Astrocyte (in vitro differentiated cells and primary cell): ENCODE measurements at regions not wholly inside any gene's neighbourhood (a gene's known extent, or its start where the extent isn't known, plus 50 kb on each side); places are given as distances from the start of the nearest gene placed in this dataset.

Experiments
- DNase-seq: peaks from one replicate; pipeline ENCODE4 v3.0.0-alpha.2; 2010; ENCODE audit warnings: low read depth
- FAIRE-seq: peaks from 2 replicates; lab custom pipeline; 2011; peaks lifted over from hg19 to GRCh38; lab: Jason Lieb, UNC
- H2AFZ ChIP-seq: 2 replicates; pipeline ENCODE4 v1.6.0; 2012; ENCODE audit warnings: low read depth, low read length, inconsistent platforms
- H3K27ac ChIP-seq: 2 replicates; pipeline ENCODE4 v1.5.1; 2011; ENCODE audit warnings: low read depth, low read length, inconsistent platforms
- H3K27me3 ChIP-seq: 2 replicates; pipeline ENCODE4 v1.6.0; 2011; ENCODE audit warnings: low read length, inconsistent platforms; ENCODE audit not compliant: insufficient read depth
- H3K36me3 ChIP-seq: 2 replicates; pipeline ENCODE4 v1.5.1; 2011; ENCODE audit warnings: low read length, inconsistent platforms; ENCODE audit not compliant: insufficient read depth
- H3K4me1 ChIP-seq: 2 replicates; pipeline ENCODE4 v1.5.1; 2011; ENCODE audit warnings: low read length, inconsistent platforms; ENCODE audit not compliant: insufficient read depth
- H3K4me2 ChIP-seq: 2 replicates; pipeline ENCODE4 v1.6.0; 2012; ENCODE audit warnings: low read length, inconsistent platforms
- H3K4me3 ChIP-seq: 2 replicates; pipeline ENCODE4 v1.5.1; 2011; ENCODE audit warnings: low read depth, mild to moderate bottlenecking, low read length, inconsistent platforms; ENCODE audit not compliant: insufficient read depth
- H3K79me2 ChIP-seq: 2 replicates; pipeline ENCODE4 v1.6.0; 2012; ENCODE audit warnings: mild to moderate bottlenecking, low read length, inconsistent platforms; ENCODE audit not compliant: insufficient read depth
- H3K9ac ChIP-seq: 2 replicates; pipeline ENCODE4 v1.6.0; 2012; ENCODE audit warnings: mild to moderate bottlenecking, low read length, inconsistent platforms
- H3K9me3 ChIP-seq: 2 replicates; pipeline ENCODE4 v1.5.1; 2012; ENCODE audit warnings: low read depth, mild to moderate bottlenecking, low read length, inconsistent platforms; ENCODE audit not compliant: insufficient read depth
- H4K20me1 ChIP-seq: 2 replicates; pipeline ENCODE4 v1.6.0; 2012; ENCODE audit warnings: low read length, inconsistent platforms; ENCODE audit not compliant: insufficient read depth
- H3K27ac Mint-ChIP-seq: one replicate; pipeline ENCODE4 v1.8.0; 2021; ENCODE audit warnings: mild to moderate bottlenecking, mixed read lengths; ENCODE audit not compliant: unreplicated experiment
- H3K27me3 Mint-ChIP-seq: one replicate; pipeline ENCODE4 v1.8.0; 2021; ENCODE audit warnings: low read depth, mixed read lengths; ENCODE audit not compliant: unreplicated experiment
- H3K36me3 Mint-ChIP-seq: one replicate; pipeline ENCODE4 v1.8.0; 2021; ENCODE audit warnings: low read depth, mixed read lengths; ENCODE audit not compliant: unreplicated experiment
- H3K4me1 Mint-ChIP-seq: one replicate; pipeline ENCODE4 v1.8.0; 2021; ENCODE audit warnings: low read depth, mixed read lengths; ENCODE audit not compliant: unreplicated experiment
- H3K4me3 Mint-ChIP-seq: one replicate; pipeline ENCODE4 v1.8.0; 2021; ENCODE audit warnings: mild to moderate bottlenecking, moderate library complexity, mixed read lengths; ENCODE audit not compliant: unreplicated experiment
- H3K9me3 Mint-ChIP-seq: one replicate; pipeline ENCODE4 v1.8.0; 2021; ENCODE audit warnings: mild to moderate bottlenecking, mixed read lengths; ENCODE audit not compliant: unreplicated experiment
- EZH2 ChIP-seq: IDR thresholded peaks from 2 replicates; pipeline ENCODE4 v1.6.1; 2012; ENCODE audit warnings: mild to moderate bottlenecking, low read length, inconsistent platforms; ENCODE audit not compliant: insufficient read depth
- TF ChIP-seq, protein P1 (sequence below): IDR thresholded peaks from 2 replicates; pipeline ENCODE4 v1.5.1; 2011; ENCODE audit warnings: low read depth, mild to moderate bottlenecking, inconsistent platforms, low read length, moderate library complexity; ENCODE audit not compliant: insufficient read depth

DNA sequence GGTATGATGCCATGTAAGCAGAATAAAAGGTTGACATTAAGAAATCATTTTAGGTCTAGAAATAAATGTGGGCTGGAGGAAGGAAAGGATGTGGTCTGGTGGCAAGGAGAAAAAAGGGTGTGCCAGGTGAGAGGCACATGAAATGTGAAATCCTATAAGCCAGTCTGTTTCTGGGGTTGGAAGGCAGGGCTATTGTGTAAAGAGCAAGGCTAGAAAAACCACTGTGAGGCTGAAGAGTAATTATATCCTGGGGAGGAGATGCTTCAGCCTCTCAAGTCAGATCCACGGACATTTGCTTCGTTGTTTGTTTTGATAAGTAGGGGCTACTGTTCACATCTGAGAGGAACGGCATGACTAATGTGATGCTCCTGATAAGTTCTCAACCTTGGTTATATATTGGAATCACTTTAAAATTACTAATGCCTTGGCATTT, 77.5 kb upstream of the CTSC start:
- Histone ChIP-seq H3K4me3 (no peak overlapping the region), H4K20me1 (no peaks in the 10 kb centered on the region), H3K27ac (no peak overlapping the region), H3K36me3 (no peaks in the 10 kb centered on the region), H3K4me2 (peak overlapping the region; percentile 31), H3K27me3 (peaks cover 2% of the 10 kb centered on the region), H3K9ac (no peak overlapping the region), H3K4me1 (peaks cover 14% of the 10 kb centered on the region), H3K9me3 (no peaks in the 10 kb centered on the region), H2AFZ (no peak overlapping the region), H3K79me2 (no peaks in the 10 kb centered on the region)
- H3K4me3 Mint-ChIP-seq = no peak overlapping the region
- no peaks in the 10 kb centered on the region for H3K27me3 Mint-ChIP-seq
- DNase-seq (peak; percentile 64), FAIRE-seq (no peak)
- TF ChIP-seq EZH2 = no peak
- TF ChIP-seq, protein P1, sequence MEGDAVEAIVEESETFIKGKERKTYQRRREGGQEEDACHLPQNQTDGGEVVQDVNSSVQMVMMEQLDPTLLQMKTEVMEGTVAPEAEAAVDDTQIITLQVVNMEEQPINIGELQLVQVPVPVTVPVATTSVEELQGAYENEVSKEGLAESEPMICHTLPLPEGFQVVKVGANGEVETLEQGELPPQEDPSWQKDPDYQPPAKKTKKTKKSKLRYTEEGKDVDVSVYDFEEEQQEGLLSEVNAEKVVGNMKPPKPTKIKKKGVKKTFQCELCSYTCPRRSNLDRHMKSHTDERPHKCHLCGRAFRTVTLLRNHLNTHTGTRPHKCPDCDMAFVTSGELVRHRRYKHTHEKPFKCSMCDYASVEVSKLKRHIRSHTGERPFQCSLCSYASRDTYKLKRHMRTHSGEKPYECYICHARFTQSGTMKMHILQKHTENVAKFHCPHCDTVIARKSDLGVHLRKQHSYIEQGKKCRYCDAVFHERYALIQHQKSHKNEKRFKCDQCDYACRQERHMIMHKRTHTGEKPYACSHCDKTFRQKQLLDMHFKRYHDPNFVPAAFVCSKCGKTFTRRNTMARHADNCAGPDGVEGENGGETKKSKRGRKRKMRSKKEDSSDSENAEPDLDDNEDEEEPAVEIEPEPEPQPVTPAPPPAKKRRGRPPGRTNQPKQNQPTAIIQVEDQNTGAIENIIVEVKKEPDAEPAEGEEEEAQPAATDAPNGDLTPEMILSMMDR = no peak
- no peaks in the 10 kb centered on the region for H3K36me3 Mint-ChIP-seq
- H3K4me1 Mint-ChIP-seq = peaks cover 25% of the 10 kb centered on the region
- H3K27ac Mint-ChIP-seq = peak overlapping the region; percentile 21
- peaks cover 4% of the 10 kb centered on the region for H3K9me3 Mint-ChIP-seq

DNA sequence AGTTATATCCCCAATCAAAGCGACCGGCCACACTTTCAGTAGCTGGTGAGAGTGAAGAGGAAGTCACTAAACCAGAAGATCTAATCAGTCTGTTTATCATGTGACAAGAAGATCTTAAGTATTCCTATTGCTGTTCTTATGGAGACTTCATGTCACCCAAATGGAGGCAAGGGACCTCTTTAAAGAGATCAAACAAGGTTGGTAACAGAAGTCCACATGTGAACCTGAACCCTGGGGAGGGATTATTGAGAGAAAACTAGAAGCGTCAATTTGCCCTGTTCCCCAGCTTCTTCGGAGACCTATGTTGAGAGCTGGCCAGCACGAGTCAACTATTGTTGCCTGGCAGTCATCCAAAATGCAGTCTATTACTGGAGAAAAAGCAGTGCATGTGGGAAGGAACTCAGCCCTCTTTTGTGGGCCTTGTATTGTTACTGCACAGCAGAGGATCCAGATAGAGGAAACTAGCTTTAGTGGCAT, 76.9 kb upstream of the CTSC start:
- TF ChIP-seq, protein P1 = no peak
- TF ChIP-seq EZH2 = no peak
- H3K27me3 Mint-ChIP-seq = no peaks in the 10 kb centered on the region
- H3K9me3 ChIP-seq = no peaks in the 10 kb centered on the region
- peaks cover 21% of the 10 kb centered on the region for H3K4me1 Mint-ChIP-seq
- no peaks in the 10 kb centered on the region for H3K36me3 ChIP-seq
- peaks cover 2% of the 10 kb centered on the region for H3K27me3 ChIP-seq
- no peak overlapping the region for H3K9ac ChIP-seq
- H3K27ac Mint-ChIP-seq = no peak overlapping the region
- no peaks in the 10 kb centered on the region for H4K20me1 ChIP-seq
- H3K36me3 Mint-ChIP-seq = no peaks in the 10 kb centered on the region
- peak overlapping the region; percentile 31 for H3K4me2 ChIP-seq
- no peak overlapping the region for H3K27ac ChIP-seq
- no peak overlapping the region for H3K4me3 Mint-ChIP-seq
- peaks cover 14% of the 10 kb centered on the region for H3K4me1 ChIP-seq
- no peak overlapping the region for H3K4me3 ChIP-seq
- no peak overlapping the region for H2AFZ ChIP-seq
- H3K9me3 Mint-ChIP-seq = peaks cover 4% of the 10 kb centered on the region
- FAIRE-seq (peak; percentile 29), DNase-seq (peak; percentile 75)
- H3K79me2 ChIP-seq = no peaks in the 10 kb centered on the region

DNA sequence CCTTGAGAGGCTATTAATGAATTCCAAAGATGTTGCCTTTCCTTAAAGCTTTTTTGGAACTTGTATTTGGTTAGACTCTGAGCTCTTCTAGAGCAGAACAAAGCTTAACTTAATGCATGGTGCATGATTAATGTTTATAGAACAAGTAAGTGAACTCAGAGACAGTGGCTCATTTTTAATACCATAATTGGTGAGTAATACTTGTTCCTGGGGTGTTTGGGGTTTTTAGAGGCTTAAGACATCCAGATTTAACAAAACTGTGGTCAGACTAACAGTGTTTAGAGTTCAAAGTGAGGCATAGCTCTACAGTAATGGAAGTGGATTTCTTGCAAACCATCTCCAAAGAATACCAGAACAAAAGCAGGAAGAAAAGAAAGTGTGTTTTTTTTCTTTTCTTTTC, 73.7 kb upstream of the CTSC start:
- H4K20me1 ChIP-seq = no peaks in the 10 kb centered on the region
- peak overlapping the region; percentile 45 for H3K4me2 ChIP-seq
- H3K4me1 ChIP-seq = peaks cover 14% of the 10 kb centered on the region
- H3K9me3 Mint-ChIP-seq = peaks cover 4% of the 10 kb centered on the region
- H3K27me3 ChIP-seq = peaks cover 2% of the 10 kb centered on the region
- FAIRE-seq (no peak), DNase-seq (peak; percentile 95)
- no peak overlapping the region for H3K27ac ChIP-seq
- no peak for TF ChIP-seq EZH2
- TF ChIP-seq, protein P1 = no peak
- H3K36me3 ChIP-seq = no peaks in the 10 kb centered on the region
- H3K79me2 ChIP-seq = no peaks in the 10 kb centered on the region
- H3K27me3 Mint-ChIP-seq = no peaks in the 10 kb centered on the region
- H3K9ac ChIP-seq = no peak overlapping the region
- H3K27ac Mint-ChIP-seq = no peak overlapping the region
- no peaks in the 10 kb centered on the region for H3K36me3 Mint-ChIP-seq
- no peak overlapping the region for H2AFZ ChIP-seq
- no peak overlapping the region for H3K4me3 ChIP-seq
- H3K9me3 ChIP-seq = no peaks in the 10 kb centered on the region
- peaks cover 23% of the 10 kb centered on the region for H3K4me1 Mint-ChIP-seq
- no peak overlapping the region for H3K4me3 Mint-ChIP-seq
